A673 (cell line): ENCODE measurements at regions not wholly inside any gene's neighbourhood (a gene's known extent, or its start where the extent isn't known, plus 50 kb on each side); places are given as distances from the start of the nearest gene placed in this dataset.
A peak's percentile ranks its signal among the peaks of the same experiment; 100 is the strongest.

Source experiments
- BruUV-seq: library from RNA; stranded (reverse); fragments of 400-500 nt; replicated peaks from 2 replicates; lab custom pipeline; 2021; lab: Mats Ljungman, UMichigan
- CTCF ChIA-PET: fragments of 300-600 bp; sonication (Branson Sonifier 250); formaldehyde crosslinking; loops from one replicate; lab custom pipeline; 2022; ENCODE audit warnings: antibody characterized with exemption; lab: Charles Lee
- POLR2A ChIA-PET: fragments of 300-600 bp; sonication (Branson Sonifier 250); formaldehyde crosslinking; loops from one replicate; lab custom pipeline; 2022; ENCODE audit warnings: antibody characterized with exemption; ENCODE audit not compliant: low non-redundant PET; lab: Charles Lee
- DNase-seq: peaks from one replicate; pipeline ENCODE4 v3.0.0-alpha.2; 2015; ENCODE audit warnings: low spot score
- H3K27ac ChIP-seq: fragments of 200-600 bp; sonication (generic); 2 replicates; pipeline ENCODE4 v1.5.1; 2016; ENCODE audit warnings: mixed run types, low read depth, mild to moderate bottlenecking, mixed read lengths, antibody characterized with exemption, low read length; ENCODE audit not compliant: poor library complexity, severe bottlenecking
- H3K27me3 ChIP-seq: fragments of 200-600 bp; sonication (generic); replicated peaks from 2 replicates; pipeline ENCODE4 v1.6.1; 2017; ENCODE audit warnings: mixed run types, low read depth, mild to moderate bottlenecking, mixed read lengths, antibody characterized with exemption, low read length; ENCODE audit not compliant: insufficient read depth, poor library complexity
- H3K36me3 ChIP-seq: fragments of 200-600 bp; sonication (generic); 2 replicates; pipeline ENCODE4 v1.6.1; 2016; ENCODE audit warnings: mixed run types, mild to moderate bottlenecking, mixed read lengths, antibody characterized with exemption, low read length; ENCODE audit not compliant: insufficient read depth, poor library complexity, severe bottlenecking
- H3K4me1 ChIP-seq: fragments of 200-600 bp; sonication (generic); 2 replicates; pipeline ENCODE4 v1.6.1; 2017; ENCODE audit warnings: mixed run types, mild to moderate bottlenecking, mixed read lengths, antibody characterized with exemption, low read length; ENCODE audit not compliant: insufficient read depth, poor library complexity, severe bottlenecking
- H3K4me3 ChIP-seq: fragments of 200-600 bp; sonication (generic); 2 replicates; pipeline ENCODE4 v1.5.1; 2016; ENCODE audit warnings: low read depth, mixed run types, mild to moderate bottlenecking, mixed read lengths, low read length; ENCODE audit not compliant: poor library complexity, severe bottlenecking
- H3K9me3 ChIP-seq: fragments of 200-600 bp; sonication (generic); 2 replicates; pipeline ENCODE4 v1.6.1; 2016; ENCODE audit warnings: mixed run types, low read depth, mild to moderate bottlenecking, mixed read lengths, antibody characterized with exemption, low read length; ENCODE audit not compliant: poor library complexity, severe bottlenecking
- CTCF ChIP-seq: fragments of 300-800, 200-600 bp; sonication (generic); conservative IDR thresholded peaks from 2 replicates; pipeline ENCODE4 v1.5.1; 2017; ENCODE audit warnings: low read depth, mild to moderate bottlenecking, antibody characterized with exemption, low read length, moderate library complexity, mixed read lengths
- EZH2 ChIP-seq: fragments of 200-600 bp; sonication (generic); IDR thresholded peaks from 2 replicates; pipeline ENCODE4 v1.6.1; 2017; ENCODE audit warnings: borderline replicate concordance, low read depth, mild to moderate bottlenecking, mixed read lengths, antibody characterized with exemption, low read length; ENCODE audit not compliant: poor library complexity, severe bottlenecking
- intact Hi-C: fragments of 100-400 bp; cut with micrococcal nuclease; formaldehyde crosslinking; loops from one replicate; pipeline ENCODE4 v1.10.0; 2022; ENCODE audit not compliant: unreplicated experiment

DNA sequence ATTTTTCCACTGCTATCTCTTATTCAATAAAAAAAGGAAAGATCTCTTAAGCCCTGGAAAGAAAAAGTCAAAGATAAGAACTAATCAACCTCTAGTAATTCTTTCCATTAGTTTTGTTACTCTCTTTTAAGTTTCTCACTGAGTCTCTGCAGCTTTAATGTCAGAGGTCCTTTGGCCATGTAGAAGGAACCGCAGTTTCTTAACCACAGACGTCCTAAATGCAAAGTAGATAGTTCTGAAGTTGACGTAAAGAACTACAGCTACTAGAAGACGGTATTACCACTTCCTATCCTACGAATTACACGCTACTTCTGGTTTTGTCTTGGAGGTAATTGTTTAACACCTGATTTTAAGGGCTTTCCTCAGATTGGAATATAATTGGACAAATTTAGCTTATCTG, 325.9 kb downstream of the ANKRD50 start:
- H3K4me1 ChIP-seq: peaks cover 16% of the 10 kb centered on the region
- H3K27ac ChIP-seq: no peak overlapping the region
- POLR2A ChIA-PET: no interaction called here
- H3K9me3 ChIP-seq: no peaks in the 10 kb centered on the region
- TF ChIP-seq CTCF (no peak), EZH2 (no peak)
- DNase-seq: no peak
- intact Hi-C loops: no loop called here
- CTCF ChIA-PET: no interaction called here
- H3K4me3 ChIP-seq: no peak overlapping the region
- BruUV-seq: no TSS peak
- no peaks in the 10 kb centered on the region for H3K36me3 ChIP-seq
- H3K27me3 ChIP-seq: no peaks in the 10 kb centered on the region

- TF ChIP-seq CTCF: no peak
- TF ChIP-seq EZH2: no peak
- BruUV-seq: no TSS peak
- CTCF ChIA-PET: no interaction called here
- Histone ChIP-seq H3K27ac (no peak overlapping the region), H3K36me3 (no peaks in the 10 kb centered on the region), H3K9me3 (no peaks in the 10 kb centered on the region), H3K4me1 (peaks cover 16% of the 10 kb centered on the region), H3K27me3 (no peaks in the 10 kb centered on the region), H3K4me3 (no peak overlapping the region)
- intact Hi-C loops: no loop called here
- POLR2A ChIA-PET: no interaction called here
- peak; percentile 19 for DNase-seq
Measured at GRCh38 chr4:124389591-124389990, 322.9 kb downstream of the ANKRD50 start.

DNA sequence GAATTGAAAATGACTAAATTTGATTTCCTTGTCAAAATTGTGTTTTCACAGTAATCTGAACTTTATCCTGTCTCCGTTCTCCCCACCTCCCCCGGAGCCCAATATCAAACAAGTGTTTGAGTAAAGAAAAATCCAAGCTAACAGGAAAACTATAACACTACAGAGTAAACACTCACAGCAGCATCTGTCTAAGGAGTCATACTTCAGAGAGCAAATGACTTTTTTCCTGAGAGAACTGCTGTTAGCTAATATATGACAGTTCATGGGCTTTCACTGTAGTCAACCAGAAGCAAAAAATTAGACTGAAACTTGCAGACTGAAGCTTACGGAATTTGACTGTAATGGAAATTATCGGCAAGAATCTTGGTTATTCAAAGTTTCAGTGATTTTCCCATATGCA, 321.7 kb downstream of the ANKRD50 start:
- BruUV-seq: no TSS peak
- no peaks in the 10 kb centered on the region for H3K27me3 ChIP-seq
- H3K36me3 ChIP-seq: no peaks in the 10 kb centered on the region
- H3K4me3 ChIP-seq: no peak overlapping the region
- CTCF ChIA-PET: no interaction called here
- no peak overlapping the region for H3K27ac ChIP-seq
- intact Hi-C loops: no loop called here
- H3K4me1 ChIP-seq: peaks cover 16% of the 10 kb centered on the region
- no peak for TF ChIP-seq EZH2
- TF ChIP-seq CTCF: no peak
- no peaks in the 10 kb centered on the region for H3K9me3 ChIP-seq
- no peak for DNase-seq
- POLR2A ChIA-PET: no interaction called here
